Mononuclear cell (primary cell): ENCODE measurements at regions not wholly inside any gene's neighbourhood (a gene's known extent, or its start where the extent isn't known, plus 50 kb on each side); places are given as distances from the start of the nearest gene placed in this dataset.
"Not testable (repeated sequence)": the region's sequence is repeated elsewhere in the genome, so short reads cannot be mapped to it uniquely, and the experiment has no call there.

Experiments
- H3K27me3 ChIP-seq: 2 replicates; pipeline ENCODE4 v1.6.0; 2011; ENCODE audit warnings: low read length, control low read depth; ENCODE audit not compliant: insufficient read depth
- H3K4me1 ChIP-seq: 2 replicates; pipeline ENCODE4 v1.5.1; 2011; ENCODE audit warnings: mild to moderate bottlenecking, low read length, control low read depth; ENCODE audit not compliant: insufficient read depth
- H3K4me3 ChIP-seq: 2 replicates; pipeline ENCODE4 v1.5.1; 2011; ENCODE audit warnings: mild to moderate bottlenecking, low read length, moderate library complexity
- H3K9me3 ChIP-seq: 2 replicates; pipeline ENCODE4 v1.5.1; 2011; ENCODE audit warnings: low read depth, mild to moderate bottlenecking, control low read depth, low read length

GRCh38 chr11:16587670-16588069 is 150.8 kb upstream of the C11orf58 start:
- Histone ChIP-seq H3K4me3 (no peak overlapping the region), H3K4me1 (no peaks in the 10 kb centered on the region), H3K27me3 (no peaks in the 10 kb centered on the region), H3K9me3 (no peaks in the 10 kb centered on the region)

- no peaks in the 10 kb centered on the region for H3K4me1 ChIP-seq
- no peak overlapping the region for H3K4me3 ChIP-seq
- no peaks in the 10 kb centered on the region for H3K9me3 ChIP-seq
- no peaks in the 10 kb centered on the region for H3K27me3 ChIP-seq
Observed at GRCh38 chr11:16584569-16584968, 153.9 kb upstream of the C11orf58 start.

GRCh38 chr11:16581078-16581477 is 157.4 kb upstream of the C11orf58 start:
- not testable (repeated sequence) for H3K4me1 ChIP-seq, H3K4me3 ChIP-seq

DNA sequence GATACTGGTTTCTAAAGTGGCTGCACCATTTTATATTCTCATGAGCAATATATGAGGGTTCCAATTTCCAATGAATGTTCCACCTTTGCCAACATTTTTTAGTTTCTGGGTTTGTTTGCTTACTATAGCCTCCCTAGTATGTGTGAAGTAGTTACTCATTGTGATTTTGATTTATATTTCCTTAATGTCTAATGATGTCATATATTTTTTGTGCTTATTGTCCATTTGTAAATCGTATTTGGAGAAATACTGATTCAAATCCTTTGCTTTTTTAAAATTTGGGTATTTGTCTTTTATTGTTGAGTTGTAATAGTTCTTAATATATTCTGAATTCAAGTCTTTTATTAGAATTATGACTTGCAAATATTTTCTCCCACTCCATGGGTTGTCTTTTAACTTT is 161.0 kb upstream of the C11orf58 start:
- Histone ChIP-seq H3K4me1 (no peaks in the 10 kb centered on the region), H3K4me3 (no peak overlapping the region), H3K27me3 (no peaks in the 10 kb centered on the region), H3K9me3 (no peaks in the 10 kb centered on the region)

More at GRCh38 chr11:16581078-16581477, 157.4 kb upstream of the C11orf58 start:
- not testable (repeated sequence) for H3K27me3 ChIP-seq, H3K9me3 ChIP-seq

- H3K4me1 ChIP-seq, H3K9me3 ChIP-seq, H3K27me3 ChIP-seq, H3K4me3 ChIP-seq: not testable (repeated sequence)
Observed at GRCh38 chr11:16574889-16575288, 163.6 kb upstream of the C11orf58 start.

DNA sequence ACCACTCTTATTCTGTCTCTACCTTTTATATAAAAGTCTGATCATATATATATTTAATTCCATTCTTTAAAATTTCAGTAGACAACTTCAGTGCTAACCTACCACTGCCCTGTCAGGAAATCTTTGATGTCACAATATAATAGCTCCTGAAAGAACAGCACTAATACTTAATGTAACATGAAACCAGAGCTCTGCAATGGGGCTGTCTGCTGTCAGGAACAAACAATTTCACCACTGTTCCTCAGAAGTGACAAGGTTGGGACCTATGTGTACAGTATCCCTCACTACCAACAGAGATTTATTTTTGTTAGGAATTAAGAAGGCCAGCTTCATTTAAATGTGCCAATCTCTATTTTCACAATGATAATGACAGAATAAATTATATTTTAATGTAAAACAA is 165.5 kb upstream of the C11orf58 start:
- Histone ChIP-seq H3K4me3 (no peak overlapping the region), H3K4me1 (no peaks in the 10 kb centered on the region), H3K27me3 (no peaks in the 10 kb centered on the region), H3K9me3 (no peaks in the 10 kb centered on the region)

GRCh38 chr11:16561150-16561549 is 177.3 kb upstream of the C11orf58 start:
- Histone ChIP-seq H3K4me3 (no peak overlapping the region), H3K9me3 (no peaks in the 10 kb centered on the region), H3K4me1 (no peaks in the 10 kb centered on the region), H3K27me3 (no peaks in the 10 kb centered on the region)

DNA sequence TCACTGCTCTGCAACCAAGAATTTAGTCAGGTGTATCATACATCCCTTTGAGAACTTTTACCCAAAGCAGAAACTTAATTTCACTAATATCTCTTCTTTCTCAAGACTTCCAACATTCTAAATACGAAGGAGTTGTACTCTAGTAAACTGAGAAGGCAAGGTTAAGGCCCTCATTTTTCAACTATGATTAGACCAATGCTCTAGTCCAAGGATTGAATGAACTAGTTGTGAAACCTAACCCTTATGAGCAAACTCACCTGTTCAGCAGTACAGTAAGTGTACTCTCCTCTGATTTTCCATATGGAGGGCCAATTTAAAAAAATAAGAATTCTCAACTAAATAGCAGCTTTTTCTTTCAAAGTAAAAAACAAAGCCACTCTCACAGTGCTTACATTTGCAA is 180.0 kb upstream of the C11orf58 start:
- no peaks in the 10 kb centered on the region for H3K4me1 ChIP-seq
- no peaks in the 10 kb centered on the region for H3K27me3 ChIP-seq
- no peaks in the 10 kb centered on the region for H3K9me3 ChIP-seq
- H3K4me3 ChIP-seq = no peak overlapping the region

GRCh38 chr11:16555956-16556355 is 182.5 kb upstream of the C11orf58 start:
- Histone ChIP-seq H3K27me3 (no peaks in the 10 kb centered on the region), H3K4me1 (no peaks in the 10 kb centered on the region), H3K4me3 (no peak overlapping the region), H3K9me3 (no peaks in the 10 kb centered on the region)

DNA sequence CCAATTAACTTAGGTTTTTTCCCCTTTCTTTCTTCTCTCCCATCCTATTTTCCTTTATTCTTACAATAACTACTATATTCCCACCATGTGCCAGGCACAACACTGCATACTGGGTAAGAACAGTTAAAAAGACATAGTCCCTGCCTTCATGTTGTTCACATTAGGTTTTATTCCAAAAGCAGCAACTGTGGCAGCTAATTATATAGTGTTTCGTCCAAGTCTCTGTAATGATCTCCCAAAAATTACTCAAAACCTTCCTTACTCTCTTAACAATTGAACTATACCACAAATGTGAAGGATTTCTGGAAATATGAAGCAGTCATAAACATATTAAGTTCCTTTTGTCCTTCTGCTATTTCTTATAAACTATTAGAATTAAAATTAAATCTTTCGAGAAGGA is 184.1 kb upstream of the C11orf58 start:
- no peaks in the 10 kb centered on the region for H3K27me3 ChIP-seq
- H3K4me3 ChIP-seq = no peak overlapping the region
- H3K4me1 ChIP-seq = no peaks in the 10 kb centered on the region
- no peaks in the 10 kb centered on the region for H3K9me3 ChIP-seq

- Histone ChIP-seq H3K27me3 (no peaks in the 10 kb centered on the region), H3K4me3 (no peak overlapping the region), H3K4me1 (no peaks in the 10 kb centered on the region), H3K9me3 (no peaks in the 10 kb centered on the region)
Observed at GRCh38 chr11:16547879-16548278, 190.6 kb upstream of the C11orf58 start.

DNA sequence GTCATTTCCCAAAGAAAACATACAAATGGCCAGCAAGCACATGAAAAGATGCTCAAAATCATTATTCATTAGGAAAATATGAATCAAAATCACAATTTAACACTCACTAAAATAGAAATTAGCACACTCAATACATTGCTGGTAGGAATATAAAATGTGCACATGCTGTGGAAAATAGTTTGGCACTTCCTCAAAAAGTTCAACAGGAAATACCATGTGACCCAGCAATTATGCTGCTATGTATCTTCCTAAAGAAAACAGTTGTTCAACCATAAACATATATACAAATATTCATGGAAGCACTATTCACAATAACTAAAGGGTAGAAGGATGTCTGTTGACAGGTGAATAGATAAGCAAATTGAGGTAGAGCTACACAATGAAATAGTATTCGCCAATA is 187.3 kb upstream of the SOX6 start:
- H3K4me1 ChIP-seq = no peaks in the 10 kb centered on the region
- H3K9me3 ChIP-seq = no peaks in the 10 kb centered on the region
- H3K27me3 ChIP-seq = no peaks in the 10 kb centered on the region
- no peak overlapping the region for H3K4me3 ChIP-seq

- no peak overlapping the region for H3K4me3 ChIP-seq
- no peaks in the 10 kb centered on the region for H3K9me3 ChIP-seq
- H3K4me1 ChIP-seq = no peaks in the 10 kb centered on the region
- no peaks in the 10 kb centered on the region for H3K27me3 ChIP-seq
Observed at GRCh38 chr11:16542353-16542752, 186.0 kb upstream of the SOX6 start.

- Histone ChIP-seq H3K27me3 (no peaks in the 10 kb centered on the region), H3K4me3 (no peak overlapping the region), H3K4me1 (no peaks in the 10 kb centered on the region), H3K9me3 (no peaks in the 10 kb centered on the region)
Observed at GRCh38 chr11:16536513-16536912, 180.2 kb upstream of the SOX6 start.

- Histone ChIP-seq H3K4me3 (no peak overlapping the region), H3K9me3 (no peaks in the 10 kb centered on the region), H3K27me3 (no peaks in the 10 kb centered on the region), H3K4me1 (no peaks in the 10 kb centered on the region)
Observed at GRCh38 chr11:16528639-16529038, 172.3 kb upstream of the SOX6 start.

DNA sequence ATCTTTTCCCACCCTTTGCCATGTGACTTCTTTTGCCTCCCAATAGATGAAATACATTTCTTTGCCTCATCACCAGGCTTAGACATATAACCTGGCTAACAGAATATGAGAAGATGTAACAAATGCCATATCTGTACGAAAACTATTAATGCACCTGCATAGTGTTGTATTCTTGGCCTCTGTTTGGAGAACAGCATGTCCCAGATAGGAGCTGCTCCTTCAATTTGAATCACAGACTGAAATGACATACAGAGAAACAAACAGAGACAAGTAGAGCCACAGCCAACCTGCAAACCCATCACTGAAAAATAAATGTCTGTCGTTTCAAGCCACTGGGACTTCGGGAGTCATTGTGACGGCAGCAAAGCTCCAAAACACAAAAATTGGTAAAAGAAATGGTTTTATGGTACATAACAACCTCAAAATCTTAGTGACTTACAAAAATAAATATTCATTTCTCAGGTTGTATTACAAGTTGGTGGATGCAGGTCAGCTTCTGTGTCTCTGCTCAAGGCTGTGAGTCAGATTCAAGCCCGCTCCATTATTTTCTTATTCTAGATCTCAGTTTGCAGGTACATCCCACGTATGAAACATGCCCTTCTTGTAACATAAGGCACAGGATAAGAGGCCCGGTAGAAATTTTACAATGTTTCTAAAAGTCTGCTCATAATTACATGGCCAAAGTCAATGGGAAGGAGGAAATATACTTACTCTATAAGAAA is 171.3 kb upstream of the SOX6 start:
- H3K4me1 ChIP-seq = no peaks in the 10 kb centered on the region
- no peaks in the 10 kb centered on the region for H3K9me3 ChIP-seq
- H3K27me3 ChIP-seq = no peaks in the 10 kb centered on the region
- H3K4me3 ChIP-seq = no peak overlapping the region
